NCI-H226 (cell line): ENCODE measurements at regions not wholly inside any gene's neighbourhood (a gene's known extent, or its start where the extent isn't known, plus 50 kb on each side); places are given as distances from the start of the nearest gene placed in this dataset.

Experiments
- DNase-seq: peaks from one replicate; pipeline ENCODE4 v3.0.0-alpha.2; 2015

DNA sequence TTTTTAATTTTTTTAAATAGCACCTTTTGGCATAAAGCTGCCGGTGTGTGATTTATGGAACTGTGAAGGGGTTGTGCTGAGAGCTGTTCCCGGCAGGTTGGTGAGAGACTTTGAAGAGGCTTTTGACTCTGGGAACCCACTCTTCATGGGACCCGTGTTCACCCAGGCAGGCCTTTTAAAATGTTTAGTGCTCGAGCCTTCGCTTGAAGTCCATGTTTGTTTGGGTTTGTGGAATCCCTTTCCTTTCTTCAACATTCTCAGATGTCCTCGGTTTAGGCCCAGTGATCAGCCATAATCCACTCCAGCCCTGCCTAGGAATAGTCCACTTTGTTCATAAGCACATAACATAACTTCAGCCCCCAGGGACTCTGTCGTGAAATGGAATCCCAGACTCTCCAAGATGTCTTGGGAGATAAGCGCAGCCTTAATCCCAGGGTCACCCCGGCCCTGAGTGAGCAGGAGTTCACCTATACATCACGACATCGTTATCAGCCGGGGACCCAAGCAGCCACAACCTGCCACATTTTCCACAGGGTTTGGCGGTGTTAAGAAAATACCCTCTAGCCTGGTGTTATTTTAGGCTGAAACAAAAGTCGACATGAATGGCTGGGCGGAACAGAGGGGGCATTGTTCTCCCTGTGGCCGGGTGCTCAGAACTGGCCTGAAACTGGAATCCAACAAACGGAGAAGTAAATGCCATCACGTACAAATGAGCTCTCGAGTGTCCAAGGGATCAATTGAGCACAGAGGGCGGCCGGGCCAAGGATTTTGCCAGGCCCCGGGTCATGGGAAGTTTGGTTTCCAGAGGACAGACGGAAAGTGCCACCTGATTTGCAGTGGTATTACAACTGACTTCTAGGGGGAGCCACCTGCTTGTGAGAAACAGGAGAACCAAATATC, 145.7 kb upstream of the IRX3 start:
- no peak for DNase-seq

DNA sequence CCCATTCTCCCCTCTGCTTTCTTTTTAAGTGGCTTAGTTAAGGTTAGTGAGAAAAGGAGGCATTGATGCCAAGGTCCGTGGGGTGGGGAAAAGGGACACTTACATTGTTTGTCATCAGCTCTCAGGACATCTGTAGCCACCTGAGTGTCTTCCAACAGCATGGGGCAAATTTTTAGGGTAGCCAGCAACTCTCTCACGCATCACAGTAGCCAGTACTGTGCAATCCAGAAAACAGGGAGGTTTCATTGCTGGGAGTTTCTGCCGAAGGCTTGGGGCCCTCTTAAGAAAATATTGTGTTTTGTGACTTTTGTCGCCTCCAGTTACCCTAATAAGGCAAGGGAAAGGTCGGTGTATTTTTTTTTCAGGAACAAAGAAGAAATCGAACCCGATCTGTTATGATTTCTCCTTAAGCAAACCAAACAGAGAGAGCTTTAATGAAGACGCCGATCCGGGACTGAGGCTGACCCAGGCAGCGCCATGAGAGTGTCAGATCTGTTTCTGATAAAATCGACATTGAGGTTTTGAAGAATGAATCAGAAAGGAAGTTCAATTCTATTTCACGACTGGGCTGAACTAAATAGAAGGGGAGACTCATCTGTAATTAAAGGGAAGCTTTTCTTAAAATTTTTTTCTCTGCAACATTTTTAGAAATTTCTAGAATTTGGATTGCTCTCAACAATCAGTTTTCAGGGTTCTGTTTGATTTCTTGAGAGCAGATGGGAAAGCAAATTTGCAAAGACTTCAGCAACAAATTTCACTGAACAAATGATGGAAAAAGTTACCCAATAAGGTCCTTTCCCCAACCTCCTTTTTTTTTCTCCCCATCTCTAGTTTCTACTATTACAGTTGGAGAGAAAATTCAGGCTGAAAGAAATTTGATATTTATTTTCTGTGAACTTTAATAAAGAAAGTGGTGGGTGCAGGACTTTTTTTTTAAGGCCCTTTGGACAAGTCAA, 144.7 kb upstream of the IRX3 start:
- no peak for DNase-seq

DNA sequence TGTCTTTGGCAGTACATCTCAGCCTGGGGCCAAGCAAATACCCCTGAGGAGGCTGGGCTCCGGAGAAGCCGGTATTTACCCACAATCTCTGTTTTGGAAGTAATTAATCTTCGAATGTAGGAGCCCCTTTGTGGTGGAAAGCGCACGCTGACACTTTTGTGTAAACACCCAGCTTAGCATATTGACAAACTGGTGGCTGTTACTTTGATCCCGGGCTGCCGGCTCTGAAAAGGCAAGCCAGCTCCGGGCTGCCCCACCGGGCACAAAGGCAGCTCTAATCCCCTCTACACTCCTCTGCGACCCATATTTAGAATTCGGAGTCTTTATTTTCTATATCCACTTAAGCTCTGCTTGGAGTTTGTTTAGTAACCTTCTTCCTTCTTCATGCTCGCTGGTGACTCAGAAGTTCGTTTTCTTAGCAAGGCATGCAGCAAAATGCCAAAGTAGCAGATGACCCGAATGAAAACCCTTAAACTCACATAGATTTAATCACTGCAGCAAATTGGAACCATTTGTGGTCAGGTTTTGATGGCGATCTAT, 144.0 kb upstream of the IRX3 start:
- no peak for DNase-seq

- no peak for DNase-seq
Observed at GRCh38 chr16:54429029-54429428, 142.4 kb upstream of the IRX3 start.

DNA sequence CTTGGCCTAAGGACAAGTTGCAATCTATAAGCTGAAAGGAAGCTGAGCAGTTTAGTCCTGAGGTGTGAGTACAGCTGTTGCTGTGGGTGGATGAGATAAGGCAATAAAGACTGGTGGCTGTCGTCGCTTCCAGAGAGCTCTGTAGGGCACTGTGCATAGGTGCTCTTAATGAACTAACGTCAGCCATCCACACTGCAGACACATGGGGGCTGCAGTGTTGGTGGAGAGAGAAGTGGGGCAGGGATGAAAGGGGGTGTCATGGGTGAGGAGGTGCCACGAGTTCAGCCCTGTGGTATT, 139.9 kb upstream of the IRX3 start:
- no peak for DNase-seq

DNA sequence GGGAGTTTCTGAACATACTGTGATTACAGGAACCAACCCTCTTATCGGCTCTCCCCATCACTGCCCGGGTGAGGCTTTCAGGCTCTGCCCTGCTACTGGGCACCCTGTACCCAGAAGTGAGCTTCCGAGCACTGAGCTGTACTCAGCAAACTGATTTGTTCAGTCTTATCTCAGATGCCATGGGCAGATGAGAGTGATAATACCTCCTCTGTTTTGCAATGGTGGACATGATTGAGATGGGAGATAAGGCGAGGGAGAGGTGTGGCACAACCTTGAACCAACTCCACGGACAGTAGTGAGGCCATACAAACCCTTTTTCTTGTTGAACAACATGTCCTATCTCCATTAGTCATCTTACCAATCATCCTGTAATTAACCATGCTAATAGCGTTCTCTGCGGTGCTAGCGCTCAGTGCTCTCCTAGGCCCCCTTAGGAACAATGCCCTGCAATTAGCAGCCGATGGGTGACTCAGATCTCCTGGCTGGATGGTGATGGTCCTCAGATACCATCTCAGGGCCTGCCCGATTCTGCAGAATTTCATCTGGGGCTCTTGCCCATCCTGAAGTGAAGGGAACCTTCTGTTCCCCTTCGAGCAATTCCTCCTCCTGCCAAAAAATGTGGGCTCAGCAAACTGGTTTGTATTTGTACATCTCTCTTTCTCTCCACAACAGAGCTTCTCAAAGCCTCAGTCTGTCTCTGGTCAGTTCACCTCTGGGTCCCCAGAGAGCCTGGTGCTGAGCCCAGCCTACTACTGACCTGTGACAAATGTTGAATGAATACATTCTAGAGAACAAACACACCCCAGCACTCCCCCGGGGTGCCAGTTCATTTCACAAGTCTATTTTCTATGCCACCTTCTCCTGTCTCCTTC, 139.3 kb upstream of the IRX3 start:
- no peak for DNase-seq

DNA sequence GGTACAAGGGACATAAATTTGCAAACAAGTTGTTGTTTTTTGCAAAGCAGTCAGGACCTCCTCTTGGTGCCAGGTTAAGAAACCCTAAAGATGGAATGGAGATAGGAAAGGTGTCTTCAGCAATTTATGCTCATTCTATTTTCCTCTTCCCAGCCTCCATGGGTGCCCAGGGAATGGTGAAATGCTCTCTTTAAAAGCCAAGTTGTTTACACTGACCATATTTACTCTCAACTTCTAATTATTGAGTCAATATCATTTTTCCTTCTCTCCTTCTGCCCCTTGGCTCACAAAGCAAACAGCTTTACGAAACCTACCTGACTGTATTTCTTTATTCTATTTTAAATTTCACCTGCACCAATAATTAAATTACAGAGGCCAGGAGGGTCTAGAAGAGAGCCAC, 138.5 kb upstream of the IRX3 start:
- DNase-seq, result no peak

GRCh38 chr16:54424043-54424451, 137.5 kb upstream of the IRX3 start:
- DNase-seq, result peak; percentile 6

- DNase-seq, result peak; percentile 5
Observed at GRCh38 chr16:54422569-54422978, 136.0 kb upstream of the IRX3 start.

DNA sequence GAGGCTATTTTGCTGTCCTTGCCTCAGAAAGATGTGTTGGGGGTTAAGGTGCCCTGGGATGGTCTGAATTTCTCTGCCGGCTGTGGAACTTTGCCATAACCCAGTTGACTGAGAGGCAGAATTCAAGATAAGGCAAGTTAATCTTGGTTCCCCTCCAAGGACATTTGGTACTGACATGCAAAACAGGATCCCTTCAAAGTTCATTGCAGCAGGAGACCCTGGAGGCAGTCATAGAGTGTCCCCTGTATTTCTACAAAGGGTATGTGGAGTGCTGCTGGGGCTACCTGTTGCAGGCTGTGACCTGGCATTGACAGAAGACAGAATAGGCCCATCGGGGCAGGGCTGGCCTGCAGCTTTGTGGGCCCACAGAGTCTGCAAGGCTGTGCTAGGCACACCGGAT, 135.6 kb upstream of the IRX3 start:
- DNase-seq, result no peak

DNA sequence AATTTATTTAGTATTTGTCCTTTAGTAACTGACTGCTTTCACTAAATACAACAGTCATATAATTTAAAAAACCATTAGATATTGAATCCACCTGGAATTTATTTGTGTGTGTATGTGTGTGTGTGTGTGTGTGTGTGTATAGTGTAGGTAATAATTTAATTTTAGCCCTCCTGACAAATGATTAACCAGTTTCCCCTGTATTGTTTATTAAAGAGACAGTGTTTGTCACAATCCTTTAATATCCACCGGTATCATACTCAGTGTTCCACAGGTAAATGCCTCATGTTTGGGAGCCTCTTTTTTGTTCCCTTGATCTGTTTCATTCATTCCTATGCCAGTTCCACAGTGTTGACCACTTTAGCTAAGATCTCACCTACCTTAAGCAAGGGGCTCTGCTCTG, 134.6 kb upstream of the IRX3 start:
- no peak for DNase-seq

GRCh38 chr16:54418903-54419302, 132.3 kb upstream of the IRX3 start:
- DNase-seq, result no peak

GRCh38 chr16:54417384-54417783, 130.8 kb upstream of the IRX3 start:
- no peak for DNase-seq

- DNase-seq, result no peak
Observed at GRCh38 chr16:54414671-54415070, 128.1 kb upstream of the IRX3 start.

- DNase-seq, result no peak
Observed at GRCh38 chr16:54412777-54413455, 126.3 kb upstream of the IRX3 start.

- DNase-seq, result no peak
Observed at GRCh38 chr16:54412037-54412436, 125.5 kb upstream of the IRX3 start.

DNA sequence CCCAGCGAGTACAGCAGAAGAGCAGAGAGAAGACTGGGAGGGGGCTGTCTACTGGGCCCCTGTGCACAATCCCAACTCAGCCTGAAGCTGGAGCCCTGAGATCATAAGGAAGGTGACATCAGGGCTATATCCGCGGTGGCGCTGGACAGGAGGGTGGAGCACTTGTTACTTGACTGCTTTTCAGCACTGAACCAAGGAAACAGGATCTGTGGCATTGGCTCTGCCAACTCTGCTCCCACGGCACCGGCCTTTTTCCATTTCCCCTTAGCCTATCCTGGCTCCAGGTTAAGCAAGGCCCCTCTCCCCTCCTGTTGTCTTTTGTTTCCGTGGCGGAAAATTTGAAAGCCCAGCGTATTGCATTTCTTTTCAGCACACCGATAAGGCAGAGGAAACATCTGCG, 125.0 kb upstream of the IRX3 start:
- DNase-seq, result no peak

DNA sequence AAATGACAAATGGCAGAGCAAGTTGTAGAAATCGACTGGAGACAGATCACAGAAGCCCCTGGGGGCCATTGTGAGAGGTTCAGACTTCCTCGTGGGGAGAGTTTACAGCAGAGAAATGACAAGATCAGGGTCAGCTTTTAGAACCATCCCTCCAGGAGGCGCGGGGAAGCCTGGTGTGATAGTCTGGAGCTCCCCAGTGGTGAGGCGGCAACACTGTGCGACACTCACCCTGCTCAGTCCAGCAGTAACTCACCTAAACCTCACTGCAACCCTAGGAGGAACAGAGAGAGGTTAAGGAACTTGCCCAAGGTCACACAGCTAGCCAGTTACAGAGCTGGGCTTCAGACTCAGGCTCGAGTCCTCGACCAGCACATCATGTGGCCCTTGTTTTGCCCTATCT, 123.4 kb upstream of the IRX3 start:
- no peak for DNase-seq

DNA sequence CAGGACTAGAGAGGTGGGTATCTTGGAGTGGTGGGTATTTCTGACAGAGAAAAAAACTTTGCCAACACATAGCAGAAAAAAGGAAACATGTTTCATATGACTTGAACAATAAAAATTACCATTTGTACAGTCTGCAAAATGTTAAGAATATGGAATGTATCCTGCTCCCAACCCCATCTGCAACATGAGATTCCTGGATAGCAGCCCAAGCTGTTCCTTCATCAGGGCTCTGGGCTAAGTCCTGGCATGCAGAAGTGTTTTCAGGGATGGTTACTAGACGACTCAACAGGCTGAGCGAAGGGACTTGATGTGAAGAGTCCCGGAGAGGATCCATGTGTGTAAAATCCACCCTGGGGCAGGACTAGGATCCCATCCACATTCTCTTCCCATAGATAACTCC, 121.0 kb upstream of the IRX3 start:
- DNase-seq, result peak; percentile 49

GRCh38 chr16:54405478-54405877, 118.9 kb upstream of the IRX3 start:
- DNase-seq, result no peak

DNA sequence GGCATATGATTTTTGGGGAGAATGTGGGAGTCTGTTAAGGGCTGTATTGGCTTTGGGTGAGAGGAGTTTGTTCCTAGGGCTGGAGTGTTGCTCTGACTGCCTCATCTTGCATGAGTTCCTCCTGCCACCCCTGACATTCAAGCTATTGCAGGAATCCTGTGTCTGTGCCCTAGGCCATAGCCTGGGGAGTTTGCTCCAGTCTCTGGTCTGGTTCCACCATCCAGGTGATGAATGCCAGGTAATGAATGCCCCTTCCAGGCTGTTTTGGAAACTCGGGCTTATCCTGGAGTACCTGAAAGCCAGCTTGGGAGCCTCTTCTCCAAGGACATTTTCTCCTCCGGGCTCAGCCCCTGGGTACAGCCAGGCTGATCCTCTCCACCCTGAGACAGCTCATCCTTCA, 117.0 kb upstream of the IRX3 start:
- no peak for DNase-seq

DNA sequence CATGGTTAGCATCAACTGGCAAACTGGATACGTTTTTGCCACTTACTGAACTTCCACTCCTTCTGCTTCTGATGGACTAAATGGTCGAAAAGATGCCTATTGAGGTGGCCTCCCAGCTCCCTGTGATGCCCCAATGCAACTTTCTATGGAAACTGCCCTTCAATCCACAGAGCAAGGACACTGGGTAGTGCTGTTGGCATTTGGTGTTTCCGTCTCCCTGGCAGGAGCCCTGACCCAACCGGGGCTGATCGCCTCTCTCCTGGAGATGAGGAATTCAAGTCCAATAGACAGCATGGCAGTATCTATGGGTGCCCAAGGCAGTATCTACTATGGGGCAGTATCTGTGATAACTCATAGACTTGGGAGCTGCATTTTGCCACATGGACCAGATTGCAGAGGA, 116.3 kb upstream of the IRX3 start:
- no peak for DNase-seq
